Gastroesophageal sphincter (tissue), 4 donors: ENCODE measurements at regions not wholly inside any gene's neighbourhood (a gene's known extent, or its start where the extent isn't known, plus 50 kb on each side); places are given as distances from the start of the nearest gene placed in this dataset.

Source experiments
- ATAC-seq: fragments of 150-250 bp; one replicate; pipeline ENCODE4 v1.9.1; 2016; ENCODE audit warnings: mild to moderate bottlenecking, moderate library complexity
- H3K27ac ChIP-seq, 4 donors: fragments of 200-600 bp; sonication (generic) in 3 of 4; 1 replicate in 3 of 4; 2 replicates in 1 of 4; pipeline ENCODE4 v1.5.1; 2016 to 2019
- H3K27me3 ChIP-seq: fragments of 200-600 bp; sonication (generic); one replicate; pipeline ENCODE4 v1.5.1; 2019
- H3K36me3 ChIP-seq, 2 donors: fragments of 200-600 bp; sonication (generic); one replicate each; pipeline ENCODE4 v1.5.1; 2019; ENCODE audit warnings: control low read depth in 1 of 2
- H3K4me1 ChIP-seq, 3 donors: fragments of 200-600 bp; sonication (generic); 1 replicate in 2 of 3; 2 replicates in 1 of 3; pipeline ENCODE4 v1.5.1; 2016 to 2019; ENCODE audit warnings: control low read depth in 2 of 3
- H3K4me3 ChIP-seq, 2 donors: fragments of 200-600 bp; sonication (generic); one replicate each; pipeline ENCODE4 v1.5.1; 2019; ENCODE audit warnings: mild to moderate bottlenecking in 1 of 2, moderate library complexity in 1 of 2
- H3K9me3 ChIP-seq, 3 donors: fragments of 200-600 bp; sonication (generic); one replicate each; pipeline ENCODE4 v1.5.1; 2017 to 2019; ENCODE audit warnings: control low read depth in 2 of 3
- EP300 ChIP-seq: sonication (generic); formaldehyde crosslinking; IDR thresholded peaks from one replicate; pipeline ENCODE4 v1.6.1; 2017; ENCODE audit warnings: antibody characterized with exemption, mild to moderate bottlenecking
- POLR2A ChIP-seq, 2 donors: fragments of 450-650 bp; IDR thresholded peaks; one replicate each; pipeline ENCODE4 v1.6.1; 2017; ENCODE audit warnings: antibody characterized with exemption in 2 of 2, mild to moderate bottlenecking in 2 of 2, moderate library complexity in 1 of 2
- POLR2AphosphoS5 ChIP-seq: sonication (generic); formaldehyde crosslinking; IDR thresholded peaks from one replicate; pipeline ENCODE4 v1.6.1; 2017; ENCODE audit warnings: antibody characterized with exemption
- WGBS, 2 donors: methylation state at CpG; one replicate each; pipeline ENCODE4 v1.1.5; 2018; ENCODE audit warnings: low coverage in 1 of 2; 5-methylcytosine and 5-hydroxymethylcytosine counted together
- TF ChIP-seq, protein P1 (sequence below), 4 experiments: fragments of 200-600 bp in 2 of 4; fragments of 450-650 bp in 2 of 4; sonication (generic) in 1 of 4; IDR thresholded peaks; one replicate each; pipeline ENCODE4 v1.5.1; 2017 to 2019; ENCODE audit warnings: antibody characterized with exemption in 4 of 4, mild to moderate bottlenecking in 2 of 4, moderate library complexity in 2 of 4

DNA sequence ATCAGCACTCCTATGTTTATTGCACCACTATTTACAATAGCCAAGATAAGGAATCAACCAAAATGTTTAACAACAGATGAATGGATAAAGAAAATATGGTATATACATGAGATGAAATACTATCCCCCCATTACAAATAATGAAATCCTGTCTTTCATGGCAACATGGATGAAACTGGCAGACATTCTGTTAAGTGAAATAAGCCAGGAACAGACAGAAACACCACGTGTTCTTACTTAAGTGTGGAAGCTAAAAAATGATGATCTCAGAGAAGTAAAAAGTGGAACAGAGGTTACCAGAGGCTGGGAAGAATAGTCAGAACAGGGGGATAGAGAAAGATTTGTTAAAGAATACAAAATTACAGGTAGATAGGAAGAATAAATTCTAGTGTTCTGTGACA, 113.7 kb upstream of the MDM1 start:
- ATAC-seq = no peak
- H3K4me3 ChIP-seq = no peak overlapping the region
- H3K36me3 ChIP-seq = no peaks in the 10 kb centered on the region
- peaks cover 0 to 6% (median 0%) of the 10 kb centered on the region in 3 donors for H3K9me3 ChIP-seq
- TF ChIP-seq EP300 (no peak), POLR2A (IDR thresholded peaks at IDR 0.05) (no peak), POLR2AphosphoS5 (no peak)
- TF ChIP-seq, protein P1, sequence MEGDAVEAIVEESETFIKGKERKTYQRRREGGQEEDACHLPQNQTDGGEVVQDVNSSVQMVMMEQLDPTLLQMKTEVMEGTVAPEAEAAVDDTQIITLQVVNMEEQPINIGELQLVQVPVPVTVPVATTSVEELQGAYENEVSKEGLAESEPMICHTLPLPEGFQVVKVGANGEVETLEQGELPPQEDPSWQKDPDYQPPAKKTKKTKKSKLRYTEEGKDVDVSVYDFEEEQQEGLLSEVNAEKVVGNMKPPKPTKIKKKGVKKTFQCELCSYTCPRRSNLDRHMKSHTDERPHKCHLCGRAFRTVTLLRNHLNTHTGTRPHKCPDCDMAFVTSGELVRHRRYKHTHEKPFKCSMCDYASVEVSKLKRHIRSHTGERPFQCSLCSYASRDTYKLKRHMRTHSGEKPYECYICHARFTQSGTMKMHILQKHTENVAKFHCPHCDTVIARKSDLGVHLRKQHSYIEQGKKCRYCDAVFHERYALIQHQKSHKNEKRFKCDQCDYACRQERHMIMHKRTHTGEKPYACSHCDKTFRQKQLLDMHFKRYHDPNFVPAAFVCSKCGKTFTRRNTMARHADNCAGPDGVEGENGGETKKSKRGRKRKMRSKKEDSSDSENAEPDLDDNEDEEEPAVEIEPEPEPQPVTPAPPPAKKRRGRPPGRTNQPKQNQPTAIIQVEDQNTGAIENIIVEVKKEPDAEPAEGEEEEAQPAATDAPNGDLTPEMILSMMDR (IDR thresholded peaks at IDR 0.05) = no peak
- H3K27ac ChIP-seq = no peak overlapping the region
- peaks cover 2 to 15% (median 4%) of the 10 kb centered on the region in 3 donors for H3K4me1 ChIP-seq
- H3K27me3 ChIP-seq = no peaks in the 10 kb centered on the region
- WGBS, 2 donors = 9 to 18% methylated on average over 1 of the region's 1 CpG

DNA sequence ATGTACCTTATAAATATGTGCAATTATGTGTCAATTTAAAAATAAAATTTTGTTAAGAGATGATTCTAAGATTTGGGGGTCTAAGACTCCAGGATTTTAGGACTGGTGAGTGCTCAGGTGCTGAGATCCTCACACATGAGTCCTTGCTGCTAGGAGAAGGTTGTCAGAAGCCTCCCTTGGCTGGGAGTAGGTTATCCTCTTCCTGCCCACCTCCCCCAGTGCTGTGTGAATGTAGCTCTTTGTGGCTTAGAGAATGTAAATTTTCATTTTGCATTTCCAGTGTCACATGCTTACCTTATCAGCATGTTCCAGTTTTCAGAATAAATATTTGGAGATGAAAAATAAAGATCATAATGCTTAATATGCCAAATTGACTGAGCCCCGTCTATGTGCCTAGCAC, 114.2 kb upstream of the MDM1 start:
- H3K27ac ChIP-seq = no peak overlapping the region
- peaks cover 0 to 6% (median 0%) of the 10 kb centered on the region in 3 donors for H3K9me3 ChIP-seq
- ATAC-seq = no peak
- no peaks in the 10 kb centered on the region for H3K27me3 ChIP-seq
- peaks cover 7 to 20% (median 9%) of the 10 kb centered on the region in 3 donors for H3K4me1 ChIP-seq
- H3K4me3 ChIP-seq = no peak overlapping the region
- TF ChIP-seq EP300 (no peak), POLR2AphosphoS5 (no peak), POLR2A (IDR thresholded peaks at IDR 0.05) (no peak)
- TF ChIP-seq, protein P1 (IDR thresholded peaks at IDR 0.05) = no peak
- 55 to 56% methylated on average over 1 of the region's 1 CpG for WGBS, 2 donors
- H3K36me3 ChIP-seq = no peaks in the 10 kb centered on the region

DNA sequence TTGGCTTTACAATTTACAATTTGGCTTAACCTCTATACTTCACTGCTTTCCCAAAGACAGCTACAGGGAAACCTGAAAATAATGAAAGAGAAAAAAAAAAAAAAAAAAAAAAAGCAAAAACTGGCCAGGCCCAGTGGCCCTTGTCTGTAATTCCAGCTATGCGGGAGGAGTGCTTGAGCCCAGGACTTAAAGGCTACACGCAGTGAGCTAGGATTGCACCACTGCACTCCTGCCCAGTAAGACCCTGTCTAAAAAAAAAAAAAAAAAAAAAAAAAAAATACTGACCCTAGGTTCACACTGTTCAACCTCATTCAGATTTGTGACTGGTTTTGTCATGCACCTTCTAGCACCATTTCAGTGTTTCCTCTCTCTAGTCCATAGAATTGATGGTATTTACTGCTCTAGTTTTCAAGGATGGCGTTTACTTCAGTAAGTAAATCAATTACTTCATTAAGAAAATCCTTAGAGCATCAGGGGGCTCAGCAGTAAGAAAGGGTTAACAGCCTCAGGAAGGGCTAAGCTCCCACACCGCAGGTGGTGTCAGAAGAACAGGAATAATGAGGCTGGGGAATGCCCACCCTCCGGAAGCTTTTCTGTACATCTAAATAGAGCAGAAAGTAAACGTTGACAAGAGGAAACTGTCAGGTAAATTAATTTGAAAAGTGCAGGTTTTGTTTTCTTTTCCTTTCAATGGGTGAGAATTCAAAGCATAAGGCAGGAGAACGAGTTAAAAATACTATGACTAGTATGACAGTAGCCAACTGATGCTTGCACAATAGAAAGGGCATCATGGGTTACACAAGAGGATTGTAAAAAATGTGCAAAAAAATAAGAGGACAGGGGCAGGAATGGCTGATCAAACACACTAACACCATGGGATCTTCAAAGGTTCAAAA, 115.0 kb upstream of the MDM1 start:
- 44 to 47% methylated on average over 6 to 7 of the region's 7 CpGs for WGBS, 2 donors
- peaks cover 12 to 28% (median 17%) of the 10 kb centered on the region in 3 donors for H3K4me1 ChIP-seq
- peaks cover 0 to 6% (median 0%) of the 10 kb centered on the region in 3 donors for H3K9me3 ChIP-seq
- no peak overlapping the region for H3K4me3 ChIP-seq
- ATAC-seq = peak; percentile 61
- no peaks in the 10 kb centered on the region for H3K36me3 ChIP-seq
- no peaks in the 10 kb centered on the region for H3K27me3 ChIP-seq
- TF ChIP-seq POLR2AphosphoS5 (no peak), POLR2A (IDR thresholded peaks at IDR 0.05) (no peak), EP300 (no peak)
- TF ChIP-seq, protein P1 (IDR thresholded peaks at IDR 0.05) = no peak
- H3K27ac ChIP-seq = no peak overlapping the region

DNA sequence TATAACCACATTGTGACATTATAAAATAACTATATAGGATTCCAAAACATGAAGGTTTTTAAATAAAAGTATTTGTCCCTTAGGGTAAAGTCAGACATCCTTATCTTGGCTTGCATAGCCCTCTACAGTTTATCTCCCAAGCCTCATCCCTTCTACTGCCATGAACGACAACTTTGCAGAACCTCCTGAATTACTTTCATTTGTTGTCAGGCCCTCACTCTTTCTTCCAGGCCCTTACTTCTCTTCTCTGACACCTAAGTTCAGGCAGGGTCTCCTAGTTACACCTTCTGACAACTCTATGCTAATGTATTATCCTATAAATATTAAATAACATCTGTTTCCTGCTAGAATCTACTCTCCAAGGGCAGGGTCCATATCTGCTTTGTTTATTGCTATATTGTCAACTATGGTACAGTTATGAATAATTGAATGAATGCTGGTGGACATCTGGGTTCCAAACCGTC, 115.7 kb upstream of the MDM1 start:
- 69 to 84% methylated on average over 2 of the region's 2 CpGs for WGBS, 2 donors
- no peak for ATAC-seq

More for the DNA sequence above, 115.7 kb upstream of the MDM1 start:
- Histone ChIP-seq H3K36me3 (no peaks in the 10 kb centered on the region), H3K4me3 (no peak overlapping the region), H3K27ac (no peak overlapping the region), H3K27me3 (no peaks in the 10 kb centered on the region), H3K4me1 (peaks cover 13 to 35% (median 19%) of the 10 kb centered on the region in 3 donors), H3K9me3 (peaks cover 0 to 6% (median 0%) of the 10 kb centered on the region in 3 donors)
- TF ChIP-seq POLR2A (IDR thresholded peaks at IDR 0.05) = no peak
- TF ChIP-seq POLR2AphosphoS5 = no peak
- TF ChIP-seq, protein P1 (IDR thresholded peaks at IDR 0.05) = no peak
- TF ChIP-seq EP300 = no peak
